Calu3 (cell line): ENCODE measurements at regions not wholly inside any gene's neighbourhood (a gene's known extent, or its start where the extent isn't known, plus 50 kb on each side); places are given as distances from the start of the nearest gene placed in this dataset.

Experiments
- BruUV-seq: library from RNA; stranded (reverse); fragments of 400-500 nt; replicated peaks from 2 replicates; lab custom pipeline; 2021; lab: Mats Ljungman, UMichigan
- CTCF ChIA-PET: fragments of 300-600 bp; sonication (Branson Sonifier 250); formaldehyde crosslinking; loops from one replicate; lab custom pipeline; 2022; ENCODE audit warnings: antibody characterized with exemption; lab: Charles Lee
- DNase-seq: peaks from one replicate; pipeline ENCODE4 v3.0.0; 2022
- H3K27ac Mint-ChIP-seq: one replicate; pipeline ENCODE4 v1.8.0; 2022; ENCODE audit warnings: mixed read lengths; ENCODE audit not compliant: unreplicated experiment
- H3K27me3 Mint-ChIP-seq: one replicate; pipeline ENCODE4 v1.8.0; 2022; ENCODE audit warnings: mixed read lengths; ENCODE audit not compliant: unreplicated experiment
- H3K36me3 Mint-ChIP-seq: one replicate; pipeline ENCODE4 v1.8.0; 2022; ENCODE audit warnings: mild to moderate bottlenecking, moderate library complexity, mixed read lengths; ENCODE audit not compliant: insufficient read depth, unreplicated experiment
- H3K4me1 Mint-ChIP-seq: one replicate; pipeline ENCODE4 v1.8.0; 2022; ENCODE audit warnings: mild to moderate bottlenecking, low read depth, mixed read lengths; ENCODE audit not compliant: unreplicated experiment
- H3K4me3 Mint-ChIP-seq: one replicate; pipeline ENCODE4 v1.8.0; 2022; ENCODE audit warnings: mild to moderate bottlenecking, low read depth, moderate library complexity, mixed read lengths; ENCODE audit not compliant: unreplicated experiment
- H3K9me3 Mint-ChIP-seq: one replicate; pipeline ENCODE4 v1.8.0; 2022; ENCODE audit warnings: low read depth, mixed read lengths; ENCODE audit not compliant: unreplicated experiment
- CTCF ChIP-seq: fragments of 200-600 bp; IDR thresholded peaks from one replicate; pipeline ENCODE4 v1.8.0; 2022; ENCODE audit warnings: antibody characterized with exemption; ENCODE audit not compliant: unreplicated experiment
- intact Hi-C: fragments of 100-400 bp; cut with micrococcal nuclease; formaldehyde crosslinking; loops from one replicate; pipeline ENCODE4 v1.10.0; 2022; ENCODE audit not compliant: unreplicated experiment

GRCh38 chr6:93918258-93918657 lies 498.9 kb upstream of the EPHA7 start:
- BruUV-seq = no TSS peak
- Mint-ChIP-seq H3K4me1 (no peaks in the 10 kb centered on the region), H3K9me3 (peaks cover 6% of the 10 kb centered on the region), H3K4me3 (no peak overlapping the region), H3K27me3 (no peaks in the 10 kb centered on the region), H3K36me3 (no peaks in the 10 kb centered on the region), H3K27ac (no peak overlapping the region)
- CTCF ChIA-PET = no interaction called here
- no peak for DNase-seq
- TF ChIP-seq CTCF = no peak
- intact Hi-C loops = no loop called here

- H3K27ac Mint-ChIP-seq = no peak overlapping the region
- no peak overlapping the region for H3K4me3 Mint-ChIP-seq
- H3K27me3 Mint-ChIP-seq = no peaks in the 10 kb centered on the region
- intact Hi-C loops = no loop called here
- no peak for TF ChIP-seq CTCF
- CTCF ChIA-PET = interaction anchor here (0.6 kb wide), 1 partner anchor 206 kb away, joined by 4 read pairs; no protein-coding TSS in a partner anchor
- no TSS peak for BruUV-seq
- peaks cover 11% of the 10 kb centered on the region for H3K9me3 Mint-ChIP-seq
- H3K4me1 Mint-ChIP-seq = no peaks in the 10 kb centered on the region
- no peaks in the 10 kb centered on the region for H3K36me3 Mint-ChIP-seq
- no peak for DNase-seq
These were observed 497.9 kb upstream of the EPHA7 start for GRCh38 chr6:93917216-93917615.

GRCh38 chr6:93916716-93917115 lies 497.4 kb upstream of the EPHA7 start:
- Mint-ChIP-seq H3K27ac (no peak overlapping the region), H3K9me3 (peaks cover 14% of the 10 kb centered on the region), H3K4me3 (no peak overlapping the region), H3K36me3 (no peaks in the 10 kb centered on the region), H3K27me3 (no peaks in the 10 kb centered on the region), H3K4me1 (no peaks in the 10 kb centered on the region)
- DNase-seq = no peak
- intact Hi-C loops = no loop called here
- no TSS peak for BruUV-seq
- TF ChIP-seq CTCF = no peak
- CTCF ChIA-PET = no interaction called here

GRCh38 chr6:93915961-93916360 lies 496.6 kb upstream of the EPHA7 start:
- CTCF ChIA-PET = no interaction called here
- intact Hi-C loops = no loop called here
- peaks cover 14% of the 10 kb centered on the region for H3K9me3 Mint-ChIP-seq
- no peak for TF ChIP-seq CTCF
- H3K4me1 Mint-ChIP-seq = no peaks in the 10 kb centered on the region
- no peak overlapping the region for H3K27ac Mint-ChIP-seq
- BruUV-seq = no TSS peak
- H3K27me3 Mint-ChIP-seq = no peaks in the 10 kb centered on the region
- no peak for DNase-seq
- no peaks in the 10 kb centered on the region for H3K36me3 Mint-ChIP-seq
- no peak overlapping the region for H3K4me3 Mint-ChIP-seq
